ENCODE measurements at regions not wholly inside any gene's neighbourhood (a gene's known extent, or its start where the extent isn't known, plus 50 kb on each side); places are given as distances from the start of the nearest gene placed in this dataset.

DNA sequence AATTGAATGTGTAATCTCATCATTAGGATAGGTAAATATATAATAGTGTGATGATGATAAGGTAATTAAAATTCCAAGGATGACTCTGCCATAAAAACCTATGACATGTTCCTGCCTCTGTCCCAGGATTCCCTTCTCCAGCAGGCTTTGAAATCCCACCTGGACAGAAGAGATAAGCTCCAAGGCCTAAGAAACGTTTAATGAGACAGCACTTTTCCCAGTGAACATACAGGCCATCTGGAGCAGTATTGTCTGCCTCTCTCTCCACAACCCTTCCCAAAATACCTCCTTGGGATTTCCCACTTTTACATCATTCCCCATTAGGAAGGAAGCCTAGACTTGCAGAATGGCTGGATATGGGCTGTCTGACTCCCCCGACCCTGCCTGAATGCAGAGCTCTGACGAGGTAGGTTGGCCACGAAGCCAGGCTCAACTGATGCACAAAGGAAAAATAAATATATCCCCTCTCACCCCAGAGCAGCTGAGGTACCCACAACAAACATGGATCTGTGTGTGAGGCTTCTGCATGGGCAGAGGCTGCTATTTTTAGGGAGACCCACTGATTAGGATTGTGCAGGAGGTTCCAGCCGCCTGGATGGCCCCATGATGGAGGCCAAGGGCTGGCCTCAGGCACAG is 71.0 kb downstream of the TMPRSS5 start:
- DNase-seq, result no peak

GRCh38 chr11:113632981-113633380 is 73.1 kb downstream of the TMPRSS5 start:
- DNase-seq, result no peak

DNA sequence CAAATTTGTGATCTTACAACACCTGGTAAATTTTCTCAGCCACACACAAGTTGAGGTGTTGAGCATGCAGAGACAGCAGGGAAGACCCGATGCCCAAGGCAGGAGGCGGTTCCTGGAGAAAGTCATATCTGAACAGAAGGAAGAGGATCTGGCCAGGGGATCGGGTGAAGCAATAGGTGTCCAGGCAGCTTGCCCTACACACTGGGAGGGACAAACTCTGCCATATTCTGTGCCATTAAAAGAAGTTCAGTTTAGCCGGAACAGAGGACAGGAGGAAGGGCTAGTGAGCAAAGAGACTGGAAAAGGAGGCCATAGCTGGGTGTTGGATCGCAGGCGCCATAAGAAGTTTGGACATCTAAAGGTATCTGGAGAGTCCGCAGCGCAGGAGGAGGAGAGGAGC is 76.5 kb downstream of the TMPRSS5 start:
- no peak for DNase-seq

DNA sequence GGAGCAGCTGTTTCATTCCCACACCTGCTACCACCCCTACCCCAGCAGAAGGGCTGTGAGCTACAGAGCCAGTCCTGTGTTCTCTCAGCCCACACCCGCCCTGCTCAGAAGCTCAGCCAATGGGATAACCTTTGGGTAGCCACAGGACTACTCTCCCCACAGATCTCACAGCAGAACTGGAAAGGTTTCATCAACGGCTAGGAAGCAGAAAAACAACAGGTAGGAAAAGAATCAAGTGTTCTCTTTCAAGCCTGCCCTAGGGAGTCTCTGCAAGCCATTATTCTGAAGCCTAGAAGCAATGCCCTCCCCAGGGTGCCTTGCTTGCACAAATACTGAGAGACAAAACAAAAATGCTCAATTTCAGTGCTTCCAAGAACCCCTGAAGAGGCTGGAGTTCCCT is 77.2 kb downstream of the TMPRSS5 start:
- no peak for DNase-seq

GRCh38 chr11:113627946-113628345 is 78.2 kb downstream of the TMPRSS5 start:
- no peak for DNase-seq

GRCh38 chr11:113627297-113627696 is 78.8 kb downstream of the TMPRSS5 start:
- no peak for DNase-seq

DNA sequence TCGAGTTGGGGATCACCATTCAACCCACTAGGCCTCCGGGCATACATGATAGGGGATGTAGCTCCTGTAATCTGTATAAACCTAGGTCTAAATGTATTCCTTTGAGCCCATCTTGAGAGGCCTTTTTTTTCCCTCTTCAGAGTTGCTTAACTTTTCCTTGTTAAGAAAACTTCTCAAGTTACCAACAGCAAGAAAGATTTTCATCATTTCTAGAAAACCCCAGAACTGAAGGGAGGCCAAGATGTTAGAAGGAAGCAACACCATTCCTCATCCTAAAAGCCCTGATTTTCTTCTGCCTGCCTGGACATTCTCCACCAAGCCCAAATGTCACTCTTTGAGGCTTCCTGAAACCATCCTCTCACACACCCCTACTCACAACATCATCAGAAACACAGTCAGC is 79.4 kb downstream of the TMPRSS5 start:
- no peak for DNase-seq

DNA sequence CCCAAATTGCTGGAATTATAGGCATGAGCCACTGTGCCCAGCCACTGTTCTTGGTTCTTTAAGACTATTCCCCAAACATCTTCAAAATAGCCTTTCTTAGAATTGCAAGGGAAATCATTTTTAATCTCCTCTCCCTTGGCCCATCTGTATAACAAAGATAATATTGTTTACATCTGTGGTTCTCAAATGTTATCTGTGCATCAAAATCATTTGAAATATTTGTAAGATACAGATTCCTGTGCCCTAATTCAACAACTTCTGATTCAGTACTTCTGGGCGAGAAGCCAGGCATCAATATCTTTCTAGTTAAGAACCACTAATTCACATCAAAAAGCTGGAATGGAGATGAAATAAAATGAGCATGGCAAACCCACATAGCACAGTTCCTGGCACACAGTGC is 83.0 kb downstream of the TMPRSS5 start:
- no peak for DNase-seq

DNA sequence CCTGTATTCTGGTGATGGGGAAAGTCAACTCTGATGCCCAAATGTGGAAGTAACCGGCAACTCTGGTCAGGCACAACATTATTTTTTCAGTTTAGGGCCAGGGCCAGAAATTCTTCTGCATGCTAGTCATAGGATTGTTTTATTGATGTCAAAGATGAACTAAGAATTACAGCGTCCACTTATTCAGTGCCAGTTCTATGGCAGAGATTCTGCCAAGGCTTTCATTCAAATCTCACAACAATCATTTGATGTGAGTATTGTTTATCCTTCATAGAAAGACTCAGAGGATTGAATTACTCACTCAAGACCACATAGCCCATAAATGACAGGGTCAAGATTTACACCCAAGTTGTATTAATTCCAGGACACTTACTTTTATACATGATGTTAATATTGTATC is 87.7 kb downstream of the TMPRSS5 start:
- DNase-seq, result no peak

GRCh38 chr11:113615773-113616172 is 90.3 kb downstream of the TMPRSS5 start:
- DNase-seq, result no peak

DNA sequence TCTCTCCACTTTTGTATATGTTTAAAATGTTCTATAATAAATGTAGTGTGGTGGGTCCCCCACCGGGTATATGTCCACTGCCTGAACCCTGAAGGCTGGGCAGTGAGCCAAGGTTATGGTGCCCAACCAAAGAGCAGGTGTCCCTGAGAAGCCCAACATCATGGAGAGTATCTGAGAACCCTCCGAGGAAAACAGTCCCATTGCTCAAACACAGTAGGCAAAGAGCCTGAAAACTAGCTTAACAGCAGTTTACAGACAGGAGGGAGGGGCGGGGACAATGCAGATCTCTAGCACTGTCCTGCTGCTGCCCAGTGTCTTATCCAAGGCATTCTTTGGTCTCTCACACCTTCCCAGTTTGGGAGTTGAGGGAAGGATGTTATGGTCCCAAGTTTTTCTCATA is 91.0 kb downstream of the TMPRSS5 start:
- no peak for DNase-seq

GRCh38 chr11:113614097-113614496 is 92.0 kb downstream of the TMPRSS5 start:
- no peak for DNase-seq

DNA sequence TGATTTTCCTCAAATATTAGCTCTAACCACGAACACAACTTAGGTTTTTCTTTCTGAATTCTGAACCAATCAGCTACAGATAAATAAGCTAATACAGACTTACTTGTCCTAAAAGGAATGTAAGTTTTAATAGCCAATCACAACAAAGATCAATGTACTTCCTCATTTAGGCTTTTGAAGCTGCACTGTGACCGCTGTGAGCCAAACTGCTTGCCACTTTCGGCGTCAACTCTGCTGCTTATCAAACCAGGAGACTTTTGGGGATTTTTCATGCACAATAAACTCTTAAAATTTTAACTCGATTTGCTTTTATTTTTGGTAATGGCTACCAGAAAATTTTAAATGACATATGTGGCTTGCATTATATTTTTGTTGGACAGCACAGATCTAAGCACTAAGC is 92.5 kb downstream of the TMPRSS5 start:
- DNase-seq, result no peak

DNA sequence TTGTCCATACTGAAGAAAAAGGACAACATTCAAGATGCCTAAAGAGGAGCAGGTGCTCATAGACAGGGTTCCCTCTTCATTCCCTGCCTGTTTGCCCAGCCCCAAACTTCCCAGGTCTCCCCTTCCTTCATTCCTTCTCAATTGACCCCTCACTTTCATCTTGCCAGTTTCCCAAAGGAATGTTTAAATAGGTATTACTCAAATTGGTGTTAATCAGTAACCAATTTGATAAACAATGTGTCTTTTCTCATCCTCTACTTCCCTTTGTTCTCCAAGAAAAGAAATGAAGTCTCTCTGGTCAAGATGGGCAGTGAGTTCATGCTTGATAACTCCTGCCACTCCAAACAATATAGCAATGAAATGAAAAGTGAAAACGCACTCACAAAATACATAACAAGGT is 101.9 kb downstream of the TMPRSS5 start:
- no peak for DNase-seq

DNA sequence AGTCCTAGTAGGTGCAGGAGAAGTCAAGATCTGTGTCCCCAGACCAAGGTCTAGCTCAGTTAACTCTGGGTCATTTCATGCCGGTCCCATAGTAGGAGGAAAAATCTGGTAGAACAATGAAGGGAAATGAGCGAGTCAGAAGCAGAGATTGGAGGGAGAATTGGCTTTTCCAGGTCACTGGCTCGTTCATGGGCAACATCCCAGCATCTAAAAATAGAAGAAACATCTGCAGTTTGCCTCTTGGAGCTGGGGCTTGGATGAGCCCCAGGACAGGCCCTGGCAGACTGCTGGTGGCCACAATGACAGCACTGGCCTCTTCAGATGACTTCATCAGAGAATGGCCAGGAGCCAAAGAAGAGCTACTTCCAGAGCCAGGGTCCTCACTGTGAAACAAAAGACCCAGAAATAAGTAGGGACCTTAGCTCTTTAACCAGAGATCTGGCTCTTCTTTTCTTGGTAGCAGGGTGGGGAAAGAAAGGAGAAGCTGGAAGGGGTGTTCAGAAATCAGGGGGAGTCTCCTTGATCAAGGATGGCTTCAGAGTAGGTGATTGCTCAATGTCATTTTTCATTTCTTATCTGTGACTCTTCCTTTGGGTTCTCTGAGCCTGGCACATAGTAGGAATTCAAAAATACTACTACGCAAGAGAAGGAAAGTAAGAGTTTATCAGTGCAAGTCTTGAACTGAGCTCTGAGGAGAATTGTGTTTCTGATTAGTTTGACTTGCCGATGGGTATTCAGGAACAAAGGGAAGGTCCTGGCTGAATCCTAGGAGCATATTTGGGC is 102.6 kb downstream of the TMPRSS5 start:
- DNase-seq, result peak in 1 of 2 donors; percentile 11

DNA sequence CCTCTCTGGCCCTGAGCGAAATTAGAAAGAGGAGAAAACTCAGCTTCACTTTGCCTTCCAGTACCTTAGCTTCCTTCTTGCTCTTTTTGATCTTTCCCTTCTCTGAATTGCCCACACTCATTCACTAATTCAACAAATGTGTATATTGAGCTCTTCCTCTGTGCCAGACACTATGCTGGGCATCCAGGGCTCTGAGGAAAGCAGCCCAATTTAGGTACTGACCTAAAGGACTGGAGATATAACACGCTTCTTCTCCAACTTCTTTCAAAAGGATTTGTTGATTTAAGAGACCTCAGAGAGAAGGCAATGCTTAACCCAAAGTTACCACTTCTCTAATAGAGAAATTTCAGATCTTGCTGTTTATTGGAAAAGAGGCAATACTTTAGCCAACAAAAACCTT is 103.6 kb downstream of the TMPRSS5 start:
- DNase-seq, result no peak

GRCh38 chr11:113596658-113597057 is 109.5 kb downstream of the TMPRSS5 start:
- DNase-seq, result no peak

GRCh38 chr11:113595810-113596594 is 110.1 kb downstream of the TMPRSS5 start:
- no peak for DNase-seq

DNA sequence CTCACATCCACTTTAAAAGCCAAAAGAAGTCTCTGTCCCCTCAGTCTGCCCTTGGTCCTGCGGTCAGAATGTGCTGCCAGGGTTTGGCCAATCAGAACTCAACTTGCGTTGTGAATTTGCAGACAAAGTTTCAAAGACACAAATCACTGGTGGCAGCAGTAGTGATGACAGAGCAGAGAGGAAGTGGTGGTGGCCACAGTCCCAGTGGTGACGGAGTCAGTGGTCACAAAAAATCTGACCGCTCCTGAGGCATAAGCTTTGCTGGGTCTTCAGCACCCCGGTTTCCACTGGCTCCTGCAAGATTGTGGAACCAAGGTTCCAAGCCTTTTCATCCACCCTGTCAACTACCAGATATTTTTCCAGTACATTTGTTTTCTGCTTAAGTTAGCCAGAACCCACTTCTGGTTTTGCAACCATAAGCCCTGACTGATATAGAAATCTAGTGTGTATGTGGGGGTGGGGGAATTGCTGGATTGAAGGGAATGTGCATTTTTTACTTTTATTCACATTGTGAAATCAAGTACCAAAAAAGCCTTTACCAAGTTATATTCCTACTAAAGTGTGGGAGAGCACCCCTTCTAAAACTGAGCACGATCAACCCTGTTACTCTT is 112.3 kb downstream of the TMPRSS5 start:
- DNase-seq, result no peak

DNA sequence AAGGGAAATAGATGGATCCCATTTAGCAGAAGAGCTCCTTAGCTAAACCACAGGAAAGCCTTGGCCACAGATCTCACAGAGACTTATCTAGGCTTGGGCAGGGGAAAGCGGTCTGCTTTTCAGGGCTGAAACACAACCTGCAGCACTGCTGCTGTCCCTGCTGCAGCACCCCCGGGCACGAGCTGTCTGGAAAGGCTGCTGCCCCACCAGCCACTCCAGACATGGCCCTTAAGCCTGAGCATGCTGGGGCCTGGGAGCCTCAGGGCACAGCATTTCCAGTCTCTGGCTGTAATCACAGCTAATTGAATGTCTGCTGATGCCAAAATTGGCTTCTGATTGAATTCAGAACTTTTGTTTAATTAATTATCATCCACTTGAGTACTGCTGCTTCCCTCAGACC is 115.0 kb downstream of the TMPRSS5 start:
- DNase-seq, result no peak

DNA sequence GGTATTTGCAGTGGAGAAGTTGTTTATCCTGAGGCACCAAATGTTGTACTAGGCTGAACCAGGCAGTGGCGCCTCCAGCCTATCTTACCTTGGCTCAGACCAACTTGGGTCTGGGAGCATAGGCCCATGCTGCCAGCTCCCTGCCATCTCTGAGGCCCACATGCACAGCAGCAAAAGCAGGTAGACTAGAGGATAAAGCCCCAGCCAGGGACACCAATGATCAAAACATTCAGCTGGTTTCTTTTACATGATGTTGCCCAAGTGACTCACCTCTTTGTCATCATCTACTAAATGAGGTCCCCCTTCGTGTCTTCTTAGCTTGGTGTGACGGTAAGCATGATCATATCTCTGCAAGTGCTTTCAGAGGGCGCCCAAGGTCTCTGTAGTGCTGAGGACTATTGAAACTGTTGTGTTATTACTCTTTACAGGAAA is 112.1 kb upstream of the DRD2 start:
- DNase-seq, result no peak

DNA sequence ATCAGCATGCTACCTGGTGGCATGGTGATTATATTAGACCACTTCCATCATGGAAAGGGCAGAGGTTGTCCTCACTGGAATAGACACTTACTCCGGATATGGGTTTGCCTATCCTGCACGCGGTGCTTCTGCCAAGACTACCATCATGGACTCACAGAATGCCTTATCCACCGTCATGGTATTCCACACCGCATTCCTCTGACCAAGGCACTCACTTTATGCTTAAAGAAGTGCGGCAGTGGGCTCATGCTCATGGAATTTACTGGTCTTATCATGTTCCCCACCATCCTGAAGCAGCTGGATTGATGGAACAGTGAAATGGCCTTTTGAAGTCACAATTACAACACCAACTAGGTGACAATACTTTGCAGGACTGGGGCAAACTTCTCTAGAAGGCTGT is 109.2 kb upstream of the DRD2 start:
- no peak for DNase-seq

All from right lung (tissue), 2 donors.